ENCODE measurements at regions not wholly inside any gene's neighbourhood (a gene's known extent, or its start where the extent isn't known, plus 50 kb on each side); places are given as distances from the start of the nearest gene placed in this dataset.

DNA sequence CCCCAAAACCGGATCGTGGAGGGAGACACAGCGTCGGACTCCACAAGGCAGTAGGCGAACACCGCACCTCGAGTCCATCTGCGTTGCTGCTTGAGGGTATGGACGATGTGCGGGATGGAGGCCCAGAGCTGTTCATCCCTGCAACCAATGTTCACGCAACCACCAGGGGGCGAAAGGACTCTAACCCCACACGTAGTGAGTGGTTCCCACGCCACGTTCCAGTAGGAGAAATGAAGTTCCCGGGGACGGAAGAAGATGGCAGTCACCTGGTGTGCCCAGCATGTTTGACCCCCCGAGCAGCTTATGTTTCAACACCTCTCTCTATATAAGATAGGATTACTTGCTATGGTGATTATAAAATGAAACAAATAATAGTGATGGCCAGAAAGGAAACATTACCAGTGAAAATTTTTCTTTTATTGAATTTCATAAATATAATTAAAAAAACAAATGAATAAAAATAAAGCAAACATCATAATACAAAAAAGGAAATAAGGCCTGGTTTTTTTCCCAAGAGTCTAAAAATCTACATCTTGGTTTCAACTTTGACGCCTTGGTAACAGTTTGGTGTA, 184.3 kb downstream of the SH3BP4 start:
- Histone ChIP-seq H3K4me1 (ENCODE audit: control insufficient read depth in 1 of 2, extremely low read depth in 1 of 2, insufficient read depth in 2 of 2, low read length in 2 of 2) (peaks cover 0 to 4% of the 10 kb centered on the region in 2 experiments), H3K4me3 (ENCODE audit: control insufficient read depth in 1 of 2, extremely low read depth in 1 of 2, low read length in 1 of 2) (no peak overlapping the region), H3K36me3 (ENCODE audit: control insufficient read depth in 2 of 2, extremely low read depth in 1 of 2, insufficient read depth in 1 of 2, low read length in 1 of 2) (no peaks in the 10 kb centered on the region), H3K27me3 (replicated peaks in 1 of 2; ENCODE audit: control insufficient read depth in 2 of 2, extremely low read depth in 1 of 2, insufficient read depth in 2 of 2, low read length in 1 of 2) (peaks cover 2 to 25% of the 10 kb centered on the region in 2 experiments), H3K27ac (ENCODE audit: low read length) (no peak overlapping the region), H3K9me3 (no peaks in the 10 kb centered on the region)
- no peak for ATAC-seq (replicated peaks in 1 of 4)
- peak in 27 of 35 experiments; percentile 4 to 64 (median 23) for DNase-seq
- CTCF ChIA-PET: interaction anchor here in 1 of 2 donors (1.8 to 2.2 kb wide), 3 partner anchors 458 to 610 kb away, joined by 5 to 7 read pairs (median 7); no protein-coding TSS in a partner anchor
- no peak overlapping the region for H3K4me3 Mint-ChIP-seq
- peaks cover 40 to 45% of the 10 kb centered on the region in 2 donors for H3K27me3 Mint-ChIP-seq
- no peaks in the 10 kb centered on the region for H3K9me3 Mint-ChIP-seq
- no peaks in the 10 kb centered on the region for H3K36me3 Mint-ChIP-seq
- 56% methylated on average over 8 of the region's 19 CpGs for WGBS (ENCODE audit: insufficient coverage)
- no peak overlapping the region for H3K27ac Mint-ChIP-seq
- H3K4me1 Mint-ChIP-seq: peaks cover 0 to 2% (median 0%) of the 10 kb centered on the region in 3 donors
- POLR2A ChIA-PET: no interaction called here

DNA sequence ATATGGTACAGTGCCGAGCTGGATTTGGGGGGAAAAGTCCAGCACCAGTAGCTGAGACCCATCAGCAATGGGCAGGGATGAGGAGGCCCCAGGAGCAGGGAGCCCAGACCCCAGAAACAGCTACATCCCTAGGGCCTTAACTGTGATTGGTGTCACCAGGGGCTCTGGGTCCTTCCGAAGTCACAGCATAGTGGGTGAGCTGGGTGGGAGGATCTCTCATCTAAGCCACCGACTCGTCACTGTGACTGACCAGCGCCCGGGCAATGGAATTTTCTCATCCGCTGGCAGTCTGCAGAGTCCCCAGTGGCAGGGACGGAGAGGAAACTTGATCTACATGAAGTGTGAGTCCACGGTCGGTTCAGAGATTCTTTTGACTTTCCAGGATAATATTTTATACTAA, 186.5 kb downstream of the SH3BP4 start:
- 63% methylated on average over 3 of the region's 10 CpGs for WGBS (ENCODE audit: insufficient coverage)
- H3K4me3 ChIP-seq (ENCODE audit: control insufficient read depth in 1 of 2, extremely low read depth in 1 of 2, low read length in 1 of 2): no peak overlapping the region

DNA sequence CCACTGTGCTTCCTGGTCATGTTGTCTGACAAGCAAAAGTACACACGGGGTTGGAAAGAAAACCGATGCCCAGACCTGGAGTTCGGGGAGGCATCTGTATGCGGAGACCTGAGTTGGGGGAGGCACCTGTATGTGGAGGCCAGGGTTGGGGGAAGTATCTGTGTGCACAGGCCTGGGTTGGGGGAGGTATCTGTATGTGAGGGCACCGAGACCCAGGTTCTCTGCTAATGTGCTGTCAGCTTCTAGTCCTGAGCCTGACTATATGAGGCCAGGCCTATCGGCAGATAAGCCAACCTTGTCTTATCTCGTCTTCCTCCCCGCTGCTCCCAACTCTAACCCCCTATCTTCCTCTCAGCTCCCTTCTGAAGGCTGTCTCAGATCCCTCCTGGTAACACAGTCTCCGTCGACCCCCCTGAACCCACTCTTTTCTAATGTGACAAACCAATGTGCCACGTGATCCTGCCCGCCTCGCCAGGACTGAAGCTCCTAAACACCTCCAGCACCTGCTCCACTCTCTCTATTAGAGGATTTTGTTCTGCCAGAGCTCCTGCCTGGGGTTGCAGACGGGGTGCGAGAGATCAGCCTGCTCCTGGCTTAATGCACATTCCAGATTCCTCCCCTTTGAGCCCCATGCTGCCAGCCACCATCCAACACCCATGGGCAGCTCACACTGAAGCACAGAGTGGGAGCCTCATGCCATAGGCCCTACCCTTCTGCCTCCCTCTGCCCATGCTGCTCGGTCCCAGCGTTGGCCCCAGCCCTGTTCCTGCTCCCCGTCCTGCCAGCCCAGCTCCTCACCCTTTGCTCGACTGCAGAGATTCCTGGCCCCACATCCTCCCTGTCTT, 188.4 kb downstream of the SH3BP4 start:
- Mint-ChIP-seq H3K27ac (no peak overlapping the region), H3K4me1 (peaks cover 0 to 2% (median 0%) of the 10 kb centered on the region in 3 donors), H3K27me3 (peaks cover 27 to 45% of the 10 kb centered on the region in 2 donors), H3K4me3 (no peak overlapping the region), H3K36me3 (no peaks in the 10 kb centered on the region), H3K9me3 (no peaks in the 10 kb centered on the region)
- ChIA-PET POLR2A (no interaction called here), CTCF (no interaction called here)
- H3K27ac ChIP-seq (ENCODE audit: low read length): no peak overlapping the region
- ATAC-seq (replicated peaks in 1 of 4): no peak
- H3K4me1 ChIP-seq (ENCODE audit: control insufficient read depth in 1 of 2, extremely low read depth in 1 of 2, insufficient read depth in 2 of 2, low read length in 2 of 2): peaks cover 0 to 4% of the 10 kb centered on the region in 2 experiments
- H3K36me3 ChIP-seq (ENCODE audit: control insufficient read depth in 2 of 2, extremely low read depth in 1 of 2, insufficient read depth in 1 of 2, low read length in 1 of 2): no peaks in the 10 kb centered on the region
- H3K27me3 ChIP-seq (replicated peaks in 1 of 2; ENCODE audit: control insufficient read depth in 2 of 2, extremely low read depth in 1 of 2, insufficient read depth in 2 of 2, low read length in 1 of 2): peaks cover 0 to 19% of the 10 kb centered on the region in 2 experiments
- no peak for DNase-seq
- no peaks in the 10 kb centered on the region for H3K9me3 ChIP-seq
- WGBS (ENCODE audit: insufficient coverage): 80% methylated on average over 18 of the region's 19 CpGs
- H3K4me3 ChIP-seq (ENCODE audit: control insufficient read depth in 1 of 2, extremely low read depth in 1 of 2, low read length in 1 of 2): no peak overlapping the region

More for the DNA sequence above, 186.5 kb downstream of the SH3BP4 start:
- H3K27me3 Mint-ChIP-seq: peaks cover 30 to 41% of the 10 kb centered on the region in 2 donors
- H3K27ac ChIP-seq (ENCODE audit: low read length): no peak overlapping the region
- ATAC-seq (replicated peaks in 1 of 4) (no peak), DNase-seq (no peak)
- ChIA-PET CTCF (interaction anchor here in 1 of 2 donors (2.2 kb wide), 1 partner anchor 455 kb away, joined by 7 read pairs; no protein-coding TSS in a partner anchor), POLR2A (no interaction called here)
- H3K36me3 Mint-ChIP-seq: no peaks in the 10 kb centered on the region
- H3K27me3 ChIP-seq (replicated peaks in 1 of 2; ENCODE audit: control insufficient read depth in 2 of 2, extremely low read depth in 1 of 2, insufficient read depth in 2 of 2, low read length in 1 of 2): peaks cover 2 to 17% of the 10 kb centered on the region in 2 experiments
- no peak overlapping the region for H3K4me3 Mint-ChIP-seq
- H3K36me3 ChIP-seq (ENCODE audit: control insufficient read depth in 2 of 2, extremely low read depth in 1 of 2, insufficient read depth in 1 of 2, low read length in 1 of 2): no peaks in the 10 kb centered on the region
- H3K9me3 Mint-ChIP-seq: no peaks in the 10 kb centered on the region
- H3K4me1 Mint-ChIP-seq: peaks cover 0 to 2% (median 0%) of the 10 kb centered on the region in 3 donors
- no peaks in the 10 kb centered on the region for H3K9me3 ChIP-seq
- H3K27ac Mint-ChIP-seq: no peak overlapping the region
- peaks cover 0 to 4% of the 10 kb centered on the region in 2 experiments for H3K4me1 ChIP-seq (ENCODE audit: control insufficient read depth in 1 of 2, extremely low read depth in 1 of 2, insufficient read depth in 2 of 2, low read length in 2 of 2)

DNA sequence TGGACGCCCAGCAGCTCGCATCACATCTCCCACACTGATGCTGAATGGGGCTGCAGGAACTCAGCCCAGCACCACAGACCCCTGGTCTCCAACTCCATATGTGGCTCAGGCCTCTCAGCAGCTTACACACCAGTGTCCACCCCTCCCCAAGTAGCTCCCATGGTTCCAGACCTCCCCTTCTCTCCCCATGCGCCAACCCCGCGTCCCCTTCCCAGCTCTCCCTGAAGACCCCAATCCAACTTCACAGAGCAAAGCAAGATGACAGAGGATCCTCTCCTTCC, 188.9 kb downstream of the SH3BP4 start:
- Histone ChIP-seq H3K4me1 (ENCODE audit: control insufficient read depth in 1 of 2, extremely low read depth in 1 of 2, insufficient read depth in 2 of 2, low read length in 2 of 2) (peaks cover 0 to 4% of the 10 kb centered on the region in 2 experiments), H3K27ac (ENCODE audit: low read length) (no peak overlapping the region), H3K4me3 (ENCODE audit: control insufficient read depth in 1 of 2, extremely low read depth in 1 of 2, low read length in 1 of 2) (no peak overlapping the region), H3K36me3 (ENCODE audit: control insufficient read depth in 2 of 2, extremely low read depth in 1 of 2, insufficient read depth in 1 of 2, low read length in 1 of 2) (no peaks in the 10 kb centered on the region), H3K27me3 (replicated peaks in 1 of 2; ENCODE audit: control insufficient read depth in 2 of 2, extremely low read depth in 1 of 2, insufficient read depth in 2 of 2, low read length in 1 of 2) (peaks cover 0 to 15% of the 10 kb centered on the region in 2 experiments), H3K9me3 (no peaks in the 10 kb centered on the region)
- ATAC-seq (replicated peaks in 1 of 4) (no peak), DNase-seq (no peak)
- ChIA-PET CTCF (no interaction called here), POLR2A (no interaction called here)
- WGBS (ENCODE audit: insufficient coverage): 92% methylated on average over 5 of the region's 5 CpGs
- H3K27me3 Mint-ChIP-seq: peaks cover 22 to 39% of the 10 kb centered on the region in 2 donors
- no peaks in the 10 kb centered on the region for H3K36me3 Mint-ChIP-seq
- H3K9me3 Mint-ChIP-seq: no peaks in the 10 kb centered on the region
- peaks cover 0 to 2% (median 0%) of the 10 kb centered on the region in 3 donors for H3K4me1 Mint-ChIP-seq
- no peak overlapping the region for H3K27ac Mint-ChIP-seq
- no peak overlapping the region for H3K4me3 Mint-ChIP-seq

DNA sequence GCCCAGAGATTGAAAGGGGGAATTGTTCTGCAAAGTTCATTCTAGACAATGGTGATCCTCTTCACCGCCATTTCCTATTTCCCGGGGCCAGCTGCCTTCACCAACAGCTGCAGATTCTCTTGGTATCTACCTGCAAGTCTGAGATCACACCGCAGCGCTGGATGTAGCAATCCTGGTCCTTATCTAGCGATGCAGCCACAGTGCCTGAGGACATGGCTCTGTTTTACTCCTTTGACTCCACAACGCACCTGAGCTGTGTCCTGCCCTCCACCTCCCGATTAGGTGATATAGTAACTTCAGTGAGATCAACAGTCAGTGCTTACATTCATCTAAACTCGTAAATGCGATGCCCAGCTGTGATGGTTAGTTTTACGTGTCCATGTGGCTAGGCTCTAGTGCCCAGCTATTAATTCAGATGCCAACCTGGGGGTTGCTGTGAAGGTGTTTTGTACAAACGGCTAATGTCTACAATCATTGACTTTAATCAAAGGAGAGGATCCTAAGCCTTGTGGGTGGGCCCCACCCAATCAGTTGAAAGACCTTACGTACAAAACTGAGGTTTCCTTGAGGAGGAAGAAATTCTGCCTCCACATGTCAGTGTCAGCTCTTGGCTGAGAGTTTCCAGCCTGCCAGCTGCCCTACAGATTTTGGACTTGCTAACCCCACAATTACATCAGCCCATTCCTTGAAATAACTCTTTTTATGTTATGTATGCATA, 189.8 kb downstream of the SH3BP4 start:
- Mint-ChIP-seq H3K4me3 (no peak overlapping the region), H3K4me1 (no peaks in the 10 kb centered on the region), H3K9me3 (no peaks in the 10 kb centered on the region), H3K27me3 (peaks cover 19 to 39% of the 10 kb centered on the region in 2 donors), H3K27ac (no peak overlapping the region), H3K36me3 (no peaks in the 10 kb centered on the region)
- WGBS (ENCODE audit: insufficient coverage): 84% methylated on average over 12 of the region's 12 CpGs
- Histone ChIP-seq H3K27ac (ENCODE audit: low read length) (no peak overlapping the region), H3K4me1 (ENCODE audit: control insufficient read depth in 1 of 2, extremely low read depth in 1 of 2, insufficient read depth in 2 of 2, low read length in 2 of 2) (no peaks in the 10 kb centered on the region), H3K27me3 (replicated peaks in 1 of 2; ENCODE audit: control insufficient read depth in 2 of 2, extremely low read depth in 1 of 2, insufficient read depth in 2 of 2, low read length in 1 of 2) (peaks cover 0 to 10% of the 10 kb centered on the region in 2 experiments), H3K4me3 (ENCODE audit: control insufficient read depth in 1 of 2, extremely low read depth in 1 of 2, low read length in 1 of 2) (no peak overlapping the region), H3K36me3 (ENCODE audit: control insufficient read depth in 2 of 2, extremely low read depth in 1 of 2, insufficient read depth in 1 of 2, low read length in 1 of 2) (no peaks in the 10 kb centered on the region), H3K9me3 (no peaks in the 10 kb centered on the region)
- DNase-seq (no peak), ATAC-seq (replicated peaks in 1 of 4) (no peak)
- CTCF ChIA-PET: no interaction called here
- POLR2A ChIA-PET: no interaction called here

DNA sequence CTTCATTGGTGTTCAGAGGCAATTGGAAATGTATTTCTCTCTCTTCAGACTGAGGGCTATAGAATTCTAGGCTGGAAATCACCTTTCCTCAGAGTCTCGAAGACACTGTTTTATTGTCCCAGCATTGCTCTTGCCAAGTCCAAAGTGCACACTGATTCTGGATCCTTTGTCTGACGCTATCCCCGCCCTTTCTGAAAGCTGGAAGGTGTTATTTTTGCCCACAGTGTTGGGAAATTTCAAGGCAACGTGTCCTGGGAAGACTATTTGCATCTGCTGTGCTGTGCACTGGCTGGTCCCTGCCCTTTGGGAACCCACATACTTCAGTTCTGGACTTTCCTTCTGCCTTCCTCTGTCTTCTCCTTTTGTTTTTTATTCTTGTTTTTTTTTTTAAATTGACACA, 190.8 kb downstream of the SH3BP4 start:
- no peaks in the 10 kb centered on the region for H3K36me3 ChIP-seq (ENCODE audit: control insufficient read depth in 2 of 2, extremely low read depth in 1 of 2, insufficient read depth in 1 of 2, low read length in 1 of 2)

More for the DNA sequence above, 190.8 kb downstream of the SH3BP4 start:
- no peaks in the 10 kb centered on the region for H3K9me3 Mint-ChIP-seq
- H3K4me1 ChIP-seq (ENCODE audit: control insufficient read depth in 1 of 2, extremely low read depth in 1 of 2, insufficient read depth in 2 of 2, low read length in 2 of 2): no peaks in the 10 kb centered on the region
- WGBS (ENCODE audit: insufficient coverage): 67% methylated on average over 3 of the region's 4 CpGs
- ATAC-seq (replicated peaks in 1 of 4) (no peak), DNase-seq (no peak)
- H3K27ac ChIP-seq (ENCODE audit: low read length): no peak overlapping the region
- H3K27me3 ChIP-seq (replicated peaks in 1 of 2; ENCODE audit: control insufficient read depth in 2 of 2, extremely low read depth in 1 of 2, insufficient read depth in 2 of 2, low read length in 1 of 2): peaks cover 0 to 11% of the 10 kb centered on the region in 2 experiments
- peaks cover 14 to 32% of the 10 kb centered on the region in 2 donors for H3K27me3 Mint-ChIP-seq
- no peaks in the 10 kb centered on the region for H3K36me3 Mint-ChIP-seq
- no peak overlapping the region for H3K27ac Mint-ChIP-seq
- POLR2A ChIA-PET: no interaction called here
- H3K4me3 ChIP-seq (ENCODE audit: control insufficient read depth in 1 of 2, extremely low read depth in 1 of 2, low read length in 1 of 2): no peak overlapping the region
- CTCF ChIA-PET: no interaction called here
- H3K9me3 ChIP-seq: no peaks in the 10 kb centered on the region
- no peaks in the 10 kb centered on the region for H3K4me1 Mint-ChIP-seq
- no peak overlapping the region for H3K4me3 Mint-ChIP-seq
